GM23248 (cell line): ENCODE measurements at regions not wholly inside any gene's neighbourhood (a gene's known extent, or its start where the extent isn't known, plus 50 kb on each side); places are given as distances from the start of the nearest gene placed in this dataset.

Source experiments
- EZH2 ChIP-seq: fragments of 200-600 bp; sonication (generic); IDR thresholded peaks from 2 replicates; pipeline ENCODE4 v1.6.1; 2018; ENCODE audit warnings: antibody characterized with exemption, mild to moderate bottlenecking; ENCODE audit not compliant: insufficient read depth, poor library complexity, severe bottlenecking
- EZH2phosphoT487 ChIP-seq: fragments of 200-600 bp; sonication (generic); IDR thresholded peaks from 2 replicates; pipeline ENCODE4 v1.6.1; 2018; ENCODE audit warnings: antibody characterized with exemption, moderate library complexity, mild to moderate bottlenecking, low read depth; ENCODE audit not compliant: insufficient read depth

DNA sequence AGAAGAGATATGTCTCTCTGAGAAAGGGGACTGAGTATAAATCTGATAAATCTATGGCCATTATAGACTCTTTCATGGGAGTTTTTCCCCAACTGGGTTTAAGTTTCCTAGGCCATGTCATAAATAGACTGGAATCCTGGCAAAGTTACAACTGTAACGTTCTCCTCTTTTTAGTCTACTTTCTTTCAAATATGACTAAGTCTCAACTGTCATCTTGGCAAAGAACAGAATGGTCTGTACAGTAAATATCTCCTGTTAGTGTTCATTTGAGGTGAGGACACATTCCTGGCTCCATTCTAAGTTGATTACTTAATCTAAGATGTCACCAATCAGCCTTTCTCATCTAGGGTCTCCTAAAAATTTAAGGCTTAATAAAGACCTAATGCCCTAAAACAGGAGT is 300.5 kb downstream of the BRINP2 start:
- TF ChIP-seq EZH2 (no peak), EZH2phosphoT487 (no peak)
